IPS-NIHi11 (cell line): ENCODE measurements at regions not wholly inside any gene's neighbourhood (a gene's known extent, or its start where the extent isn't known, plus 50 kb on each side); places are given as distances from the start of the nearest gene placed in this dataset.
A peak's percentile ranks its signal among the peaks of the same experiment; 100 is the strongest.
"Not testable (repeated sequence)": the region's sequence is repeated elsewhere in the genome, so short reads cannot be mapped to it uniquely, and the experiment has no call there.

Experiments
- DNase-seq: peaks from one replicate; pipeline ENCODE4 v3.0.0; 2012; ENCODE audit warnings: mixed read lengths, low spot score

DNA sequence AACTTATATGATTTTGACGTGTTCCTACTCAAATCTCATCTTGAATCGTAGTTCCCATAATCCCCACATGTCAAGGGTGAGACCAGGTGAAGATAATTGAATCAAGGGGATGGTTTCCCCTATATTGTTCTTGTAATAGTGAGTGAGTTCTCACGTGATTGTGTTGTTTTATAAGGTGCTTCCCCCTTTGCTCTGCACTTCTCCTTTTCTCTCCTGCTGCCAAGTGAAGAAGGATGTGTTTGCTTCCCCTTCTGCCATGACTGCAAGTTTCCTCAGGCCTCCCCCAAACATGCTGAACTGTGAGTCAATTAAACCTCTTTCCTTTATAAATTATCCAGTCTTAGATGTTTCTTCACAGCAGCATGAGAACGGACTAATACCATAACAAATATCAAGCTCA, 83.2 kb downstream of the MANEA start:
- DNase-seq, result no peak

DNA sequence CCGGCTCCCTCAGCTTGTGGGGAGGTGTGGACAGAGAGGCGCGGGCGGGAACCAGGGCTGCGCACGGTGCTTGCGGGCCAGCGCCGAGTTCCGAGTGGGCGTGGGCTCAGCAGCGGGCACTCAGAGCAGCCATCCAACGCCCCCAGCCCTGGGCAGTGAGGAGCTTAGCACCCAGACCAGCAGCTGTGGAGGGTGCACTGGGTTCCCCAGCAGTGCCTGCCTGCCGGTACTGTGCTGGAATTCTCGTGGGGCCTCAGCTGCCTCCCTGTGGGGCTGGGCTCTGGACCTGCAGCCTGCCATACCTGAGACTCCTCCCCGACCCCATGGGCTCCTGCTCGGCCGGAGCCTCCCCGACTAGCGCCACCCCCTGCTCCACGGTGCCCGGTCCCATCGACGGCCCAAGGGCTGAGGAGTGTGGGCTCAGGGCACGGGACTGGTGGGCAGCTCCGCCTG, 92.7 kb downstream of the MANEA start:
- no peak for DNase-seq

DNA sequence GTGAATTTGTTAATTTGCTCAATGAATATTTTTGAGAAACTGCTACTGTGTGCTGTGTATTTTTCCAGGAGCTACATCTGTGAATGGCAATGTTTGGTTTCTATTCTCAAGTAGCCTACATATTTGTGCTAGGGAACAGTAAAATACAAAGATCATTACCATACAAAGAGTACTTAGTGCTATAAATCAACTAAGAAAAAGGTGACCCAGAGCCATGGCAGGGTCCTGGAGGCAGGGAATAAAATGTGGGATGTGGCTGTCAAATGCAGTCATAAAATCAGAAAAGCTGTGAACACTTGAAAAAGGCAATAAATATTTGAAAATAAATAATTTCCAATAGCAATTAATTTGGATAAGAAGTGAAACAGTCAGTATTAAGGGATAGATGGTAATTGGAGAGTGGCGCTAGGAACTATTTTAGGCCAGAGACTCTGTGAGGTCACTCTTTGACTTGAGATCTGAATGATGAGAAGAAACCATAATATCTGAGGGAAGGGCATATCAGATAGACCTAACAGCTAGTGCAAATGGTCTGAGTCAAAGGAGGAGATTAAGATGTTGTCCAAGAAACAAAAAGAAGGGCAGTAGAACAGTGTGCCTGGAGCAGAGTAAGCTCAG, 98.8 kb downstream of the MANEA start:
- DNase-seq, result no peak

DNA sequence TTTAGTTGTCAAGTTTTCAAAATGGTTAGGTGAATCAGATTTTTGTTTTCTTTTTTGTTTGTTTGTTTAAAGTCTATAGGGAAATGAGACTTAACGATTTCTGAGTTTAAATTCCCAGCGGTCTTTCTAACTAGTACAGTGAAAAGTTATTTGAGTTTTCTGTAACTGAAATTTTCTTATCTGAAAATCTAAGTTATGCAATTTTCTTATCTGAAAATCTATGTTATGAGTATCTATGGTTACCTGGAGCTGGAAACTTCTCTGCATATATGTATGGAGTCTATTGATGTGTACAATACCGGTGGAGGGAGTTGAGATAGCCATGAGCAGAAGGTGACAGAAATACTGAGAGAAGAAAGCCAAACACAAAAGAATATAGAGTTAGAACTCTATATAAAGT, 102.6 kb downstream of the MANEA start:
- DNase-seq, result no peak

DNA sequence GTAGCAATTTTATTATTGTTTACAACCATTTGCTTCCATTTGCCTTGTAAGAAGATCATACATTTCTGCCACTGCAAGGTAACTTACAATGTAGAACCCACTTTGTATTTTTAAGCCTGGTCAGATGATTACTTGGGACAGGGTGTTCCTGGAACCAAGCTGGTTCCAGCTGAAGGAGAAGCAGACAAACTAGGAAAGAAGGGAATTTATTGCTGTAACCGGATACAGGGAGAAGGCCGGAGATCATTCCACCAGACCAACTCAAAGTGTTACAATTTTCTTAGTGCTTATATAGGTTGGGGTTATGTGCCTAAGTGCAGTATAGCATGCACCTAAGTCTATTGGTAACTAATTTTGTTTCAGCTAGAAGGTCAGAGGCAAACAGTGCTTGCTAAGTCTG, 104.4 kb downstream of the MANEA start:
- no peak for DNase-seq

DNA sequence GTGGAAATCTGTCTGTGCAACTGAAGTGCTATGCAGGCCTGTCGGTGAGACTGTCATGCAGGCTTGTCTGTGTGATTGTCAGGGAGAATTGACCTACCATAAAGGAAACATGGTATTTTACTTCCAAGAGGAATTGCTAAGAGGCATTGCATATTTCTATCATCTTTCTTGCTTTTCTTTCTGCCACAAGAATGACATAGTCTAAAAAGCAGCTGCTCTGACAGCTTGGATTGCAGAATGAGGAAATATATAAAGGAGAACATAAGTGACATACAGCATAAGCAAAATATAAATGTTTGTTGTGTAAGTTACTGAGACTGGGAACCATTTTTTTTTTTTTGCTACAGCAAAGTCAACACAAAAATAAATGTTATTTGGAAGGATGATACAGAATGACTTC, 105.1 kb downstream of the MANEA start:
- no peak for DNase-seq

DNA sequence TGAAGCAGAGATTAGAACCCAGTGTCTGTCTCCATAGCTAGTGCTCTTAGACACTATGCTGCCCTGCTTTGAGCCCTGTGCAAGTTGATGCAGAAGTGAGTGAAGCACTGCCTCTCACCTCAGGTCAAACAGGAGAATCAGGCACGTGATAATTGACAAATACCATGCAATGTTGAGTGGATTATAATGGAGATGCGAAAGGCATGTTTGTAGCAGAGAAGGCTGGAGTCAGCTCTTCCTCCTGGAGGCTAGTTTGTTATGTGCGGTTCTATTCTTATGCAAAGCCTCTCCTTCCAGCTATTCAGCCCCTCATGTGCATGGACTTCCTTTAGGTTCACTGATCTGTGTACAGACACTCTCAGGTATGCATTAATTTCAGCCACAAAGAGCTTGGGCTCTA, 108.5 kb downstream of the MANEA start:
- DNase-seq, result peak; percentile 40

DNA sequence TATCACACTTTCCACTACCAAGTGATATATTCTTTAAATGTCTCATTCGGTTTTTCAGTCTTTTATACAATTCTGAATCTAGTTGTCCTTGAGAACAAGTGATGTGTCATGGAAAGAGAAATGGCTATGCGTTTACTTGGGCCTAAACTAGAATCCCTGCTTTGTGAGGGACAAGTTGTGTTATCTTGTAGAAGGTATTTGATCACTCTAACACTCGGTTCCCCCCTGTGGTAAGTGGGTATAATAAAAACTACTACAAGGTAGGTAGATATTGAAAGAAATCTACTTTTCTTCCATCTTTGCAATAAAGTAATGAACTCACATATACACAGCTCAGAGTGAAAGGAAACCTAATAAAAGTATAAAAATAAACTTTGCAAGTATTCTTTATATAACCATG, 108.9 kb downstream of the MANEA start:
- DNase-seq, result peak; percentile 5

DNA sequence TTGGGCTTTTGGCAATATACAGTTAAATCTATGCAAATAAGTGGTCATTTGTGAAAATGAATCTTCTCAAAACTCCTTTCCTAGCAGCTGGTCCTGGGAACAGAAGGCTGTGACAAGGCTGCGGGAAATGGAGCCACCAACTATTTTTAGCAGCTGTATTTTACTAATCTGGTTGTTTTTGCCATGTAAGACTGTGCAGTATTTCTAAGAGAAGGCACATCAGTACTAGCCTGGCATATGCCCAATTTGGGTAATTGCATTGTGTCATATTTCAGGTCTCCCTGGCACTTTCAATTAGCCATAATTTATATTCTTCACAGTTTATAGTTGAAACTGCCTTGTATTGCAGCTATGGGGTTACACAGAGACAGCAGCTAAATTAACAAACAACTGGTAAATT, 109.6 kb downstream of the MANEA start:
- no peak for DNase-seq

DNA sequence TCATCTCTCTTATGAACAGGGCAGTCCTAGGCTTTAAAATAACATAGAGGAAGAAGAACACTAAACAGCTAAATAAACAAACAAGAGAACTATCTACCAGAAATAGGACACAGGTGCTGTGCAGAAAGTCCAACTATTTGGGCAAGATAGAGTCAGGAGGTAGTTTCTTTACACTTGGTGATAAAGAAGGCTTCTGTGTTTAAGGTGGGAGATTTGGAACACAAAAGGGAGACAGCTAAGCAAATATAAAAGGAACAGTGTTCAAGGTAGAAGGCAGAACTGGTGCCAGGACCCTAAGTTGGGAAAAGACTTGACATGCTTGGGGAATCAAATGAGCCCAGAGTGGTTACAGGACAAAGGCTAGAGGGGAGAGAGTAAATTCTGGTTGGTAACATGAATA, 110.5 kb downstream of the MANEA start:
- no peak for DNase-seq

DNA sequence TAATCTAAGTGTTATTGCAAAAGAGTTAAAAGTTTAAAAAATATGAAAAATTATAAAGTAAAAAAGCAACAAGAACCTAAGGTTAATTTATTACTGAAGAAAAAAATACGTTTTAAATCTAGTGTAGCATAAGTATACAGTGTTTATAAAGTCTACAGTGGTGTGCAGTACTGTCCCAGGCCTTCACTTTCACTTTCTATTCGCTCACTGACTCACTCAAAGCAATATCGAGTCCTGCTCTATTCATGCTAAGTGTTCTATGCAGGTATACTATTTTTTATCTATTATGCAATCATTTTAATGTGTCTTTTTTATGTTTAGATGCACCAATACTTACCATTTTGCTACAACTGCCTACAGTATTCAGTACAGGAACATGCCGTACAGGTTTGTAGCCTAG, 113.0 kb downstream of the MANEA start:
- no peak for DNase-seq

DNA sequence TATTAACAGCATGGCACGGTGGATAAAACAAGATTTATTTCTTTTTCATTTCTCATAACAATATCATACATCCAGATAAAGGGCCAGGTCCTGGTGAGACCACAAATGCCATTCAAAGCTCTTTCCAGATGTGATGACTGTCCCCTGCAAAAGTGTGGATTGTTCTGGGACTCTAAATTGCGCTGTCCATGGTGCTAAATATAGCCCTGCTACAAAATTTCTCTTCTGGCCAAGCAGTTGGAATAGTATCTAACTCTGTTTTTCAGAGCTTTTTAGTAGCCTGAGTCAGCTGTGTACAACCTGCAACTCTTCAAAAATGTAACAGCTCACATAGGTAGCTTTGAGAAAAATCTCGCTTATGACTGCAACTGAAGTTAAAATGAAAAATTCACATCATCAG, 115.8 kb downstream of the MANEA start:
- DNase-seq, result peak; percentile 21

DNA sequence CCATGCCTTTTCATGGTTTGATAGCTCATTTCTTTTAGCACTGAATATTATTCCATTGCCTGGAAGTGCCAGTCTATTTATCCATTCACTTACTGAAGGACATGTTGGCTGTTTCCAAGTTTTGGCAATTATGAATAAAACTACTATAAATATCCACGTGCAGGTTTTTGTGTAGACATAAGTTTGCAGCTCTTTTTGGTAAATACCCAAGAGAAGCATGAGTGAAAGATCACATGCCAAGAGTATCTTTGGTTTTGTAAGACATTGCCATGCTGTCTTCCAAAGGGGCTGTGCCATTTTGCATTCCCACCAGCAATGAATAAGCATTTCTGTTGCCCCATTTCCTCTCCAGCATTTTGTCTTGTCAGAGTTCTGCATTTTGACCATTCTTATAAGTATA, 120.9 kb downstream of the MANEA start:
- no peak for DNase-seq

DNA sequence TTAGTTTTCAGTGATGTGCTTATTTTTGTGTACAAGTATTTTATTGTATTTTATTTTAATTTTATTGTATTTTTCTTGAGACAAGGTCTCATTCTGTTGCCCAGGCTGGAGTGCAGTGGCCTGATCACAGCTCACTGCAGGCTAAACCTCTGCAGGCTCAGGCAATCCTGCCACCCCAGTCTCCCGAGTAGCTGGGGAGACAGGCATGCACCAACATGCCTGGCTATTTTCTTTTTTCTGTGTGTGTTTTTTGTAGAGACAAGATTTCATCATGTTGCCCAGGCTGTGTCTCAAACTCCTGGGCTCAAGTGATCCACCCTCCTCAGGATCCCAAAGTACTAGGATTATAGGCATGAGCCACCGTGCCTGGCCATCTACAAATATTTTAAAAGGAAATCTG, 146.3 kb downstream of the MANEA start:
- no peak for DNase-seq

DNA sequence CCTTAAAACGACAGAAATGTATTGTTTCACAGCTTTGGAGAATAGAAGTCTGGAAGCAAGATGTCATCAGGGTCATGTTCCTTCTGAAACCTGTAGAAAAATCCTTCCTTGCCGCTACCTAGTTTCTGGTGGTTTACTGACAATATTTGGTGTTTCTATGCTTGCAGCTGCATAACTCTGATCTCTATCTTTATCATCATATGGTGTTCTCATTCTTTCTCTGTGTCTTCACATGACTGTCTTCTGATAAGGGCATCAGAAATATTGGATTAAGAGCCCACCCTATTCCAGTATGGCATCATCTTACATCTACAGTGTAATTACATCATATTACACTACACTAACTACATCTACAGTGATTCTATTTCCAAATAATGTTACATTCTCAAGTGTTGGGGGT, 148.0 kb downstream of the MANEA start:
- no peak for DNase-seq

DNA sequence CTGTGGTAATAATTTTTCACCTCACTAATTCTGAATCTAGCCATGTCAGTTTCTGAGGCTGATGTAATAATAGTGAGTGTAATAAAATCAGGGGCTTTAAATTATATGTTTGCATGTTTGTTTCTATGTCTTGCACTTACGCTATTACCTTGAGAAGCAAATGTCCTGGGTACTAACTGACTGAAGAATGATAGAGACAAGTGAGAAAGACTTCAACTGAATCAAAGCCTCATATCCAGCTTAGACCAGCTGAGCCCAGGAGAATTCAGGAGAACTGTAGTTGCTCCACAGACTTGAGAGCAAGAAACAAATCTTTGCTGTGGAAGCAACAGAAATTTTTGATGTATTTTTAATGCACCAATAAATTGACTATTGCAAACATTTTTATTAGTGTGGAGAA, 162.8 kb downstream of the MANEA start:
- DNase-seq, result no peak

DNA sequence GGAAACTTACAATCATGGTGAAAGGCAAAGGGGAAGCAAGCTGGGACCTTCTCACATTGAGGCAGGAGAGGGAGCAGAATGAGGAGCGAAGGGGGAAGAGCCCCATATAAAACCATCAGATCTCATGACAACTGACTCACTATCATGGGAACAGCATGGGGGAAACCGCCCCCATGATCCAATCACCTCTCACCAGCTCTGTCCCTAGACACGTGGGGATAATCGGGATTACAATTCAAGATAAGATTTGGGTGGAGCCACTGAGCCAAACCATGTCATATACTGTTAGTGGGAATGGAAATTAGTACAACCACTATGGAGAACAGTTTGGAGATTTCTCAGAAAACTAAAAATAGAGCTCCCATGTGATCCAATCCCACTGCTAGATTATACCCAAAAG, 163.7 kb downstream of the MANEA start:
- DNase-seq, result no peak

DNA sequence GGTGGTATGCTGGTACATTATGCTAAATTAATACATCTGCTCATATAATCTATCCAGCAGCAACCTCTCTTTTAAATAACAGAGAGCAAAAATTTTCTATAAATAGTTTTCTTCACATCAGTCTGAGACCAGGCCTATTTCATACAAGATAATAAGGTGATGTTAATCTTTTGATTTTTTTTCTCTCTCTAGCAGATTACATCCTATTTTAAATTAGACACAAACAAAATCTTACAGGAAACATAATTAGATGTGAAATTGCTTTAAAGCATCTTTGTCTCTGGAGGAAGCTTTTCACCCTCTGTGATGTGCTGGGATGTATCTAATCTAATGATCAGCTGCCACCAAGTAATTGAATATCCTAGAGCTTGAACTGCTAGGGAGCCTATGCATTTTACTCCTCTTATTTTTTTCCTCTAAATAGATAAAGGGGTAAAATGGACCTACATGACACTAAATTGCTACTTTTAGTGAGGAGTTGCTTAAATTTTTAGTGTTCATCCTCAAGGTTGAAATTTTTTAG, 165.5 kb downstream of the MANEA start:
- no peak for DNase-seq

DNA sequence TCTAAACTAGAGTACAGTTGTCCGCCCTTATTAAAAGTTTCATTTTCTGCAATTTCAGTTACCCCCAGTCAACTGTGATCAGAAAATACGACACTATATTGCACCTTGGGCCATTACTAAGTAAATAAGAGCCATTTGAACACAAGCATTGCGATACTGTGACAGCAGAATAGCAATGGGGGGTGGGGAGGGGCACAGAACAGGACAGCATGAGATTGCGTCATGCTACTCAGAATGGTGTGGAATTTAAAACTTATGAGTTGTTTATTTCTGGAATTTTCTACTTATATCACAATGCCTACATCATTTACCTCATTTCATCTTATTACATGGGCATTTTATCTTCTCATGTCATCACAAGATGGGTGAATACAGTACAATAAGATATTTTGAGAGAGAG, 166.3 kb downstream of the MANEA start:
- DNase-seq, result no peak

DNA sequence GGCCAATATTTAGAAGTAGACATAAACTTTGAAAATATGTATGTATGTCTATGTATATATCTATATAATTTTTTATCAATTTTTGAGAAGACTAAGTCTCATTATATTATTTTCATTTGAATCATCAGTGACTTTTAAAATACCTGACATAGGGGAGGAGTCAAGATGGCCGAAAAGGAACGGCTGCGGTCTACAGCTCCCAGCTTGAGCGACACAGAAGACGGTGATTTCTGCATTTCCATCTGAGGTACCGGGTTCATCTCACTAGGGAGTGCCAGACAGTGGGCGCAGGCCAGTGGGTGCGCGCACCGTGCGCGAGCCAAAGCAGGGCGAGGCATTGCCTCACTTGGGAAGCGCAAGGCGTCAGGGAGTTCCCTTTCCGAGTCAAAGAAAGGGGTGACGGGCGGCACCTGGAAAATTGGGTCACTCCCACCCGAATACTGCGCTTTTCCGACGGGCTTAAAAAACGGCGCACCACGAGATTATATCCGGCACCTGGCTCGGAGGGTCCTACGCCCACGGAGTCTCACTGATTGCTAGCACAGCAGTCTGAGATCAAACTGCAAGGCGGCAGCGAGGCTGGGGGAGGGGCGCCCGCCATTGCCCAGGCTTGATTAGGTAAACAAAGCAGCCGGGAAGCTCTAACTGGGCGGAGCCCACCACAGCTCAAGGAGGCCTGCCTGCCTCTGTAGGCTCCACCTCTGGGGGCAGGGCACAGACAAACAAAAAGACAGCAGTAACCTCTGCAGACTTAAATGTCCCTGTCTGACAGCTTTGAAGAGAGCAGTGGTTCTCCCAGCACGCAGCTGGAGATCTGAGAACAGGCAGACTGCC, 181.1 kb downstream of the MANEA start:
- not testable (repeated sequence) for DNase-seq

DNA sequence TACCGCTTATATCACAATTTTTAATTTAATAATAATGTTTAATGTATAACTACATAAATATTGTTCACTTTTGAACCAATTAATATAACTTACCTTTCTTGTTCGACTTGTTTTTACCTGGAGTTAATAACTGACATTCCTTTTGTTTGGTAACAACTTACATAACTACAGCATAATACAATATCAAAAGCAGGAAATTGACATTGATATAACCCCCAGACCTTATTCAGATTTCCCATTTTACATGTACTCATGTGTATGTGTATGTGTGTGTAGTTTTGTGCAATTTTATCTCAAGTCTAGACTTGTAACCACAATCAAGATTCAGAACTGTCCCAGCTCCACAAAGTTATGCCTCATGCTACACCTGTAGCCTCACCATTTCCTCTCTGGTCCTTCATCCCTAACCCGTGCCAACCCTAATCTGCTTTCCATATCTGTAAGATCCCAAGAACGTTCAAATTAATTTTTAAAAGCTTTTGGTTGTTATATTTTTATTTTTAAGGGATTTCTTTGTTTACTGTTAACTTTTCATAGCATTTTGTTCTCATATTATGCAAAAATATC, 190.6 kb downstream of the MANEA start:
- DNase-seq, result no peak

DNA sequence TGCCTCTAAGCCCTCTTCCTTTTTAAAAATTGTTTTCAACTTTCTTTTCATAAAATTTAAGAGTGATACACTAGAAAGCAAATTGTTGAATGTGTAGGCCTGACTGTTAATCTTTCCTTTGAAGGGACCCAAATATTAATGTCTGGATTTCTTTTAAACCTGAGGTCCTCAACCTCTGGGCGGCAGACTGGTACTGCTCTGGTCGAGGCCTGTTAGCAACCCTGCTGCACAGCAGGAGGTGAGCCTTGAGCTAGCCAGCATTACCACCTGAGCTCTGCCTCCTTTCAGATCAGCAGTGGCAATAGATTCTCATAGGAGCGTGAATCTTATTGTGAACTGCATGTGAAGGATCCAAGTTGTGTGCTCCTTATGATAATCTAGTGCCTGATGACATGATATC, 191.2 kb downstream of the MANEA start:
- DNase-seq, result peak; percentile 29

DNA sequence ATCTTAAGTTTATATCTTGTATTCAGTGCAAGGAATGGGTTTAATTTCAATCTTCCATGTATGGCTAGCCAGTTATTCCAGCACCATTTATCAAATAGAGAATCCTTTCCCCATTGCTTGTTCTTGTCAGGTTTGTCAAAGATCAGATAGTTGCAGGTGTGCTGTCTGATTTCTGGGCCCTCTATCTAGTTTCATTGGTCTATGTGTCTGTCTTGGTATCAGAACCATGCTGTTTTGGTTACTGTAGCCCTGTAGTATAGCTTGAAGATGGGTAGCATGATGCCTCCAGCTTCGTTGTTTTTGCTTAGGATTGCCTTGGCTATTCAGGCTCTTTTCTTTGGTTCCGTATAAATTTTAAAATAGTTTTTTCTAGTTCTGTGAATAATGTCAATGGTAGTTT, 200.0 kb downstream of the MANEA start:
- no peak for DNase-seq
